ENCODE measurements at regions not wholly inside any gene's neighbourhood (a gene's known extent, or its start where the extent isn't known, plus 50 kb on each side); places are given as distances from the start of the nearest gene placed in this dataset.

DNA sequence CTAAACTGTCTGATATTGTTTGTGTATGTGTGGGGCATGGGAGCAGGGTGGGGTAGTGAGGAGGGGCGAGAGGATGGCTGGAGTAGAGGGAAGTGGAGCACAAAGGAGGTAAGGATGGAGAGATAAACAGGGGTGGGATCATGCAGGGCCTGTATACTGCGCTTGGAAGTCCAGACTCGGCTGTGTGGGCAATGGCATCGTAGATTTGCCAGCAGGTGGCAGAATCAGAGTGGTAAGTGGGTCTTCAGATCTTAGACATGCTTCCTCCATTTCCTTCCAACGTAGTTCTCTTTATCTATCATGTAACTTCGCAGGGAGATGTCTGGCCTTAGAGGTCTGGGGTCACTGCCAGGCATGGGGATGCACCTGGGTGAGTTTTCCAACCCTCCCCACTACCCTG, 155.5 kb downstream of the PDGFRA start:
- peak in 1 of 2 experiments; percentile 38 for DNase-seq (ENCODE audit: low read depth in 1 of 2, low spot score in 1 of 2)
- Histone ChIP-seq H3K27ac (replicated peaks) (no peak overlapping the region), H3K4me3 (replicated peaks; ENCODE audit: insufficient read depth, low read length) (no peak overlapping the region), H3K27me3 (ENCODE audit: insufficient read depth, poor library complexity, severe bottlenecking) (no peaks in the 10 kb centered on the region)
- no peak for TF ChIP-seq POLR2AphosphoS5 (IDR thresholded peaks at IDR 0.05; ENCODE audit: low read depth)
- TF ChIP-seq CTCF (IDR thresholded peaks at IDR 0.05; ENCODE audit: insufficient read depth, low read length) = peak; percentile 4

- no peaks in the 10 kb centered on the region for H3K27me3 ChIP-seq (ENCODE audit: insufficient read depth, poor library complexity, severe bottlenecking)
- DNase-seq (ENCODE audit: low read depth in 1 of 2, low spot score in 1 of 2) = no peak
- no peak overlapping the region for H3K27ac ChIP-seq (replicated peaks)
- TF ChIP-seq, protein P1, sequence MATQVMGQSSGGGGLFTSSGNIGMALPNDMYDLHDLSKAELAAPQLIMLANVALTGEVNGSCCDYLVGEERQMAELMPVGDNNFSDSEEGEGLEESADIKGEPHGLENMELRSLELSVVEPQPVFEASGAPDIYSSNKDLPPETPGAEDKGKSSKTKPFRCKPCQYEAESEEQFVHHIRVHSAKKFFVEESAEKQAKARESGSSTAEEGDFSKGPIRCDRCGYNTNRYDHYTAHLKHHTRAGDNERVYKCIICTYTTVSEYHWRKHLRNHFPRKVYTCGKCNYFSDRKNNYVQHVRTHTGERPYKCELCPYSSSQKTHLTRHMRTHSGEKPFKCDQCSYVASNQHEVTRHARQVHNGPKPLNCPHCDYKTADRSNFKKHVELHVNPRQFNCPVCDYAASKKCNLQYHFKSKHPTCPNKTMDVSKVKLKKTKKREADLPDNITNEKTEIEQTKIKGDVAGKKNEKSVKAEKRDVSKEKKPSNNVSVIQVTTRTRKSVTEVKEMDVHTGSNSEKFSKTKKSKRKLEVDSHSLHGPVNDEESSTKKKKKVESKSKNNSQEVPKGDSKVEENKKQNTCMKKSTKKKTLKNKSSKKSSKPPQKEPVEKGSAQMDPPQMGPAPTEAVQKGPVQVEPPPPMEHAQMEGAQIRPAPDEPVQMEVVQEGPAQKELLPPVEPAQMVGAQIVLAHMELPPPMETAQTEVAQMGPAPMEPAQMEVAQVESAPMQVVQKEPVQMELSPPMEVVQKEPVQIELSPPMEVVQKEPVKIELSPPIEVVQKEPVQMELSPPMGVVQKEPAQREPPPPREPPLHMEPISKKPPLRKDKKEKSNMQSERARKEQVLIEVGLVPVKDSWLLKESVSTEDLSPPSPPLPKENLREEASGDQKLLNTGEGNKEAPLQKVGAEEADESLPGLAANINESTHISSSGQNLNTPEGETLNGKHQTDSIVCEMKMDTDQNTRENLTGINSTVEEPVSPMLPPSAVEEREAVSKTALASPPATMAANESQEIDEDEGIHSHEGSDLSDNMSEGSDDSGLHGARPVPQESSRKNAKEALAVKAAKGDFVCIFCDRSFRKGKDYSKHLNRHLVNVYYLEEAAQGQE (IDR thresholded peaks at IDR 0.05; ENCODE audit: insufficient replicate concordance, low read depth) = no peak
- no peak for TF ChIP-seq POLR2AphosphoS5 (IDR thresholded peaks at IDR 0.05; ENCODE audit: low read depth)
- no peak for TF ChIP-seq GABPA (IDR thresholded peaks at IDR 0.05; ENCODE audit: low read depth)
- TF ChIP-seq CTCF (IDR thresholded peaks at IDR 0.05; ENCODE audit: insufficient read depth, low read length) = no peak
- no peak for TF ChIP-seq SPI1 (IDR thresholded peaks at IDR 0.05; ENCODE audit: borderline replicate concordance, low read depth)
- no peak overlapping the region for H3K4me3 ChIP-seq (replicated peaks; ENCODE audit: insufficient read depth, low read length)
Measured at GRCh38 chr4:54386042-54386669, 157.1 kb downstream of the PDGFRA start.

GRCh38 chr4:54386693-54387092, 157.6 kb downstream of the PDGFRA start:
- no peak overlapping the region for H3K4me3 ChIP-seq (replicated peaks; ENCODE audit: insufficient read depth, low read length)
- DNase-seq (ENCODE audit: low read depth in 1 of 2, low spot score in 1 of 2) = no peak
- TF ChIP-seq SPI1 (IDR thresholded peaks at IDR 0.05; ENCODE audit: borderline replicate concordance, low read depth) (no peak), GABPA (IDR thresholded peaks at IDR 0.05; ENCODE audit: low read depth) (no peak), CTCF (IDR thresholded peaks at IDR 0.05; ENCODE audit: insufficient read depth, low read length) (no peak), POLR2AphosphoS5 (IDR thresholded peaks at IDR 0.05; ENCODE audit: low read depth) (no peak)
- TF ChIP-seq, protein P1 (IDR thresholded peaks at IDR 0.05; ENCODE audit: insufficient replicate concordance, low read depth) = no peak
- no peaks in the 10 kb centered on the region for H3K27me3 ChIP-seq (ENCODE audit: insufficient read depth, poor library complexity, severe bottlenecking)
- H3K27ac ChIP-seq (replicated peaks) = no peak overlapping the region

DNA sequence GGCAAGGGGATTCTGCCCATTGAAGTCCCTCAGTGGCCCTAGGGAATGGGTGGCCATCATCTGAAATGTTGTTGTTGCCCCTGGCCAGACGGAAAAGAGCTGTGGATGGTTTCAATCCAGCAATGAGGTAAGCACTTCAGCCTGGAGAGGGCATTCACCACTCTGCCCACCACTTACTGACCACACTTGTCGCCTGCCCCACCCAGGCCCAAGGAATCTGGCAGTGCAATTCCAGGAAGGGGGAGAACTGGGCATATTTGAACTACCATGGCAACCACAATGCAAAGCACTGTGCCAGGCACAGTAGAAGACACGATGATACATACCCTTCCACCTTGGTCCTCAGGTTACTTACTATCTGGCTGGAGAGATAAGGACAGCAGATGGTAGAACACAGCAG, 161.6 kb downstream of the PDGFRA start:
- TF ChIP-seq POLR2AphosphoS5 (IDR thresholded peaks at IDR 0.05; ENCODE audit: low read depth) (no peak), SPI1 (IDR thresholded peaks at IDR 0.05; ENCODE audit: borderline replicate concordance, low read depth) (no peak), GABPA (IDR thresholded peaks at IDR 0.05; ENCODE audit: low read depth) (no peak), CTCF (IDR thresholded peaks at IDR 0.05; ENCODE audit: insufficient read depth, low read length) (no peak)
- TF ChIP-seq, protein P1 (IDR thresholded peaks at IDR 0.05; ENCODE audit: insufficient replicate concordance, low read depth) = no peak
- Histone ChIP-seq H3K27me3 (ENCODE audit: insufficient read depth, poor library complexity, severe bottlenecking) (no peaks in the 10 kb centered on the region), H3K4me3 (replicated peaks; ENCODE audit: insufficient read depth, low read length) (no peak overlapping the region), H3K27ac (replicated peaks) (no peak overlapping the region)
- no peak for DNase-seq (ENCODE audit: low read depth in 1 of 2, low spot score in 1 of 2)

Data from HL-60 (cell line).